AML-193 (cell line): ENCODE measurements at regions not wholly inside any gene's neighbourhood (a gene's known extent, or its start where the extent isn't known, plus 50 kb on each side); places are given as distances from the start of the nearest gene placed in this dataset.

Experiments used
- DNase-seq, 2 experiments: peaks; one replicate each; lab custom pipeline; 2025; lab: John Stamatoyannopoulos, UW

DNA sequence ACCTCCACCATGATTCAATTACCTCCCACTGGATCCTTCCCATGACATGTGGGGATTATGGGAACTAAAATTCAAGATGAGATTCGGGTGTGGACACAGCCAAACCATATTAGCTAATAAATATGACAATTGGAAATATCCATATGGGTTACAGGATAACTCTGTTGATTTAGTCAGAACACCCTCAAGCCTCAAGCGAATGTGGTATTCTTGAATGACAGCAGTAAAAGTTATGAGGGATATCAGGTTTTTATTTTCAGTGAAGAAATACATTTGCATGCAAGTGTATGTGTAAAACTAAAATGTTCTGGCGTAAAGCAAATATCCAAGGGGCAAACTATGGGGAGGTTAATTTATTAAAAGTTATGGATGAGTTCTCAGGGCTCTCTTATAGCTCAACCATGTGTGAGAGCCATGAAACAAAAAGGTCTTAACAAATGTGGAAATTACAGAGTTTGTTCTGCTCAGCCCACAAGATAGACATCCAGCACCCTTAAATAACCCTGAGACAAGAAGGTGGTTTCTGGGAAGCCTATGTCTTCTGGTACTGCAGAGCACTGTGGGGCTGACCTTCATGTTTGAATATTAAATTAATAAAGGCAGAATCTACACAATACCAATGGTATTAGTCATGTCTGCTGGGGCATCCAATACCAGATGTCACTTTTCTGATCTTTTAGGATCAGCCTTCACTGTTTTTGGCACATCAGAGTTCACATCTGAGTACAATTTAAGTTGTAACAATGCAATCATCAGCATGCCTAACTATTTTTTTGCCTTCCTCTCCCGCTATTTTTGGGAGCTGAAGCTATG is 370.5 kb upstream of the RSPO3 start:
- DNase-seq, result no peak

DNA sequence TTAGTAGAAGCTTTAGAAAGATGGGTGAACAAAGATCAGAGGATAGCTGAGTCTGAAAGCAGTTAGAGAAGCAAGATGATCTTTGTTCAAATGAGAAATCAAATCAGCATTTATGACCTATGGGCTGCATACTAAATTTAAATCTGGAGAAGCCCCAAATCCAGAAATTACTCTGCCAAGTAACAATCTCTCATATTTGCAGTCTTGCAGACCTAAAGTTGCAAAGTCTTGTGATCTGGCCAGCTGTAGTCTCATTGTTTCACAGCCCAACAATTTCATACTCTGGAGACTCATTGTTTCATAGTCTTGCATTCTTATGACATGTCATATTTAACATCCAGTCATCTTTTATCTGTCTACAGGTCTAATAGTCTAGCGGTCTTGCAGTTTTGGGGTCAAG is 364.9 kb upstream of the RSPO3 start:
- no peak for DNase-seq

DNA sequence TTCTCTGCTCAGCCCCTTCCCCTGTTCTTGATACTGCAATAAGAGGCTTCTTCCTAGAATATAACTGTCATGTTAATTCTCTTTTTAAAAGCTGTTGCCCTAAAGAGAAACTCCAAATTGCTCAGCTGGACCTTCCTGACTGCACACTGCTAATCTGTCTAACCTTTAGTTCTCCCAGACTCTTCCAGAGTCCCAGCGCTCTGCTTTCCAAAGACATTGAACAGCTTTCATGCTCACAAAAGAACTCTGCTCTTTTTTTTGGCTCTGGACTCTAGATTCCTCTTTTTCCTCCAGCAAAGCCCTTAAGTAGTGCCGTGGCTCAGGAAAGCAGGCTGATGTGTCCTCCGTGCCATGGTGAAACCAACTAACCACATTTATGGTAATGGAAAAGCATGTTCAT is 356.6 kb upstream of the RSPO3 start:
- DNase-seq, result no peak

DNA sequence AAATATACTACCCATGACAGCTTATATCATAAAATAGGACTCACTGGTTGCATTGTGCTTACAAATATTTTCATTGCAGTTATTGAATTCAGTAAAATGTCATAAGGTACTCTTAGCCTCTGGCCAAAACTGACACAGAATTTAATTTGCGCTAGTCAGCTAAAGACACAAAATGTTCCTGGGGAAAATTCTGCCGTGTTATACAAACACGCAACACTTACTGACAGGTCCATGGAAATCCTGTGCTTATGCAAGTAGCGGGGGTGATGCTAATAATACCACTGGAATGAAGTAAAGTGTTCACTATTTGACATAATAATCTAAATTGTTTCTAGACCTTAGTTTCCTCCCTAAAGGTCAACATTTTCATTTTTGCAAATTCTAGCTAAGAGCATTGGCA is 354.4 kb upstream of the RSPO3 start:
- no peak for DNase-seq

DNA sequence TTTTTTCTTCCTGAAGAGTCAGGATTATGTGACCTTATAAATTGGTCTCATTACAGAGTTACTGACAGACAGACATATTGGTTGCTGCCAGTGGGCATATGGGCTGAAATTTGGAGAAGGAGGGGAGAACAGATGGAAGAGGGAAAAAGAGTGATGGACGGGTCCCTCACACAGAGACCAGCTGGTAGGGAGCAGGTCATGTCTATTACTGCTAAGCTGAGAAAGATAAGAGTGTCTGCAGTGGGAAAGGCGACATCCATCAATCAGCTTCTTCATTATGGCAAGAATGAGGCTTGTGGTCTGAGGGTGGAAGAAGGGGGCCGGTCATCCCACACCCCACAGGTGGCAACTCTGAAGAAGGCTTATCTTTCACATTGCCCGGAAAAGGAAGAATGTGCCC is 353.8 kb upstream of the RSPO3 start:
- no peak for DNase-seq

DNA sequence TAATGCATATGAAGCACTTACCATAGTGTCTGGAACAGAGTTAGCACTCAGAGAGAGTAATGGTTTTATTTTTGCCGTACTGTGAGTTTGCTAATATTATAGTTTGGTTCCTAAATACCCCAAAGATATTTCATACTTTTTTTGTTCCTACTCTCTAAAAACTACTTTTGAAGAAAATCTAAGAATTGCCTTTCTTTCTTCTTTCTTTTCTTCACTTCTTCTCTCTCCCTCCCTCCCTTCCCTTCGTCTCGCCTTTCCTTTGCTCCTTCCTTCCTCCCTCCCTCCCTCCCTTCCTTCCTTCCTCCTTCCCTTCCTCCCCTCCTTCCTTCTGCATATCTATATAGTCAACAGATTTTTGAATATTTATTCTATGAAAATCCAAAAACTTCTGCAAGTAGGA is 351.7 kb upstream of the RSPO3 start:
- DNase-seq, result no peak

DNA sequence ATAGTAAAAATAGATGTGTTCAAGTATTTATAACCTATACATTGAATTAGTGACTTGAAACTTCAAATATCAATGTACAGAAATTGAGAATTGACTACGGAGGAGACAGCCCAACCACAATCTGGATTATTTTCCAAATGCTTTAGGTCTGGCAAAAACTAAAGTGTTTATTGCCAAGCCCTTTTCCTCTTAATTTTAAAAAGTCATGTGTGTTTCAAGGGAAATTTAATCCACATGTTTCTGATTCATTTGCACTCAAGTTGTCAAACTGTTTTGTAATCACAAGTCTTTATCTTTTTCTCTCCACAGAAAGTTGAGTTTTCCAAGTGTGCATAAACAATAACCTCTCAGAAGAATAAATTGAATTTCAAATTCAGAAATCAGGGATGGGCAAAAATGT is 350.8 kb upstream of the RSPO3 start:
- DNase-seq, result no peak

DNA sequence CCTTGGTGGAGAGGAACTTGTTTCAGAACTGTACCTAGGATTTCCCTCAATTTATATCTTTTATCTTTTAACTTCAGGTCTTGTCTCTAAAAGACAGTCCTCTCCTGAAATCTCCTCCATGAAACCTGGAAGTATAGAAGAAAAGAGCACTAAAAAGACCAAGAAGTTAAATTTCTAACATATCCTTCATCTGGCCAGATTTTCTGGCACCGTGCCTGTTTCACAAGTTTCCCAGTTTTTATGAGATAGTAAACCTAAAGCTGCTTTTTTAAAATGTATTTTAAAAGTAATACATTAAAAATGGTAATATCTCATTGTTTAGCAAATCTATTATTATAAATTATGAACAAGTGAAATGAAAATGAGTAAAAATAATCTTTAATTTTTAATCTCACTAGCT is 348.3 kb upstream of the RSPO3 start:
- no peak for DNase-seq

DNA sequence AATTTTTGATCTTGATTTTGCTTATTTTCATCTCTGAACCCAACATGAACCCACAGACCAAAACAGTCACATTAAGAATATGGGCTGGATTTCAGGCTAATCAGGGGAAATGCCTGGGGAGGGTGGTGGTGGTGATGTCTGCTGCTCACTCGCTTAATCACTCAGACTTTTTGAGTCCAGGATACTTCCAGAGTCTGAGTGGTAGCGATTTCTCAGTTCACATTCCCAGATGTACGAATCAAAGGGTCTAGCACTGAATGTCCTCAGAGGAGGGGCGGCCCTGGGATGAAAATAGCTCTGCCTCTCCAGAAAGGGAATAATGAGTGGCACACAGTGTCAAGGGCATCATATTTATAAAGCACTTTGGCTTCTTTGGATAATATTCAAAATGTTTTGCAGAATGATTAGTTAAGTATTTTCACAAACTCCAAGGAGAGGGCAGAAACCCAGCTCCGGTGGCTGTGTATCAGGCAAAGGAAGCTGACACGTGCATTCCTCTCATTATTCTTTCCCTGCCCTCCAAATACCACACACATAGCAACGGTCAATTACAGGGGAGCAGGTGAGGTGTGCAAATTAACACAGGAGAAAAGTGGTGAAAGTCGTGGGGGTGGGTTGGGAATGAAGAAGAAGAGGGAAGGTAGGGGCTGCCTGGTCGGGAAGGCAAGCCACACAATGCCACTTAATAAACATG is 345.2 kb upstream of the RSPO3 start:
- no peak for DNase-seq

DNA sequence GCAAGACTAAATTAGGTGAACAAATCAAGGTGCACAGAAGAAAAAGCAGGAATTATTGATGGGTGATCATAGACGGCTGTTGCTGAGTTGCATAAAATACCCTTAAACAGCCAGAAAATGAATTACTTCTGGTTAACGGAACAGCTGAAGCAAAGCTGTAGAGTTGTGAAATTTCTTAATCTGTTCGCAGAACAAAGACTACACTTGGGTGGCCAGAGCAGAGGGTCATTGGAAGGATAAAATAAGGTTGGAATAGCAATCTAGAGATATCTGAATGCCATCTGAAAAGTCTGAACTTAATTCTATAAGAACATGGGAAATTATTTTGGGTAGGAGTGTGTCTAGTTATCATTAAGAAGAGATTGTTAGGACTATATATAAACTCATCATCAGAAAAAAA is 339.1 kb upstream of the RSPO3 start:
- no peak for DNase-seq

DNA sequence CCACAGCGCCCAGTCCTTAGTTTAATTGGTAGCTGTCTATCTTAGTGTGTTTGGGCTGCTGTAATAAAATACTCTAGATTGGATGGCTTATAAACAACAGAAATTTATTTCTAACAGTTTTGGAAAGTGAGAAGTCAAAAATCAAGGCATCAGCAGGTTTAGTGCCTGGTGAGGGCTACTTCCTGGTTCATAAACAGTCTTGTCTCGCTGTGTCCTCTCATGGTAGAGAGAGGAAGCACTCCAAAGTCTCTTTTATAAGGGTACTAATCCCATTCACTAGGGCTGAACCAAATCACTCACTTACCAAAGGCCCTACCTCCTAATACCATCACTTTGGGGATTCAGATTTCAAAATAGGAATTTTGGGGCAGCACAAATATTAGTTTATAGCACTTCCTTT is 336.9 kb upstream of the RSPO3 start:
- DNase-seq, result no peak

DNA sequence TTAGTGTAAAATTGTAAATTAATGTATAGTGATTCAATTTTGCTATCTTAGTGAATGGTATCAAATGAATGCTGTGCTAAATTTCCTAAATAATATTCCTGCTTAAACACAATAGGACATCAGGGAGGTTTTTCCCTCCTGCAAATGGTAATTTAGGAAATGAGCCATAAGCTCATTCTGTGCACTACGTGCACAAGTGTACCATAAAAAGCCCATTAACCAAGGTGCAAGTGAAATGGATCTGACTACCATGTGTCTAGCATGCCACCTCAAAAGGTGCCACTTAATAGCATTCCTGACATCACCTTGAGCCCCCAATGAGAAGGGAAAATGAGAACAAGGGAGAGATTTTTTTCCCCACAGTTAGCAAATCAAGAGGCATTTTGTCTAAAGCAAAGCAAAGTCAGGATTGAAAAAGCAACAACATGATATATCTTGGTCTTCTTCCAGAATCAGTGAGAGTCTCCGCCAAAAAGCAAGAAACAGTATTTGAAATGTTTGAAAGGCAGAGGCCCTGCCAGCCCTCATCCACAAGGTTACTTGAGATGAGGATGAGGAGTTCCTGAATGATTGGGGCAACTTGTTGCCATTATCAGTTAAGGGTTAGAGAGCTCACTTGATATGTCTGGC is 334.2 kb upstream of the RSPO3 start:
- DNase-seq, result no peak

DNA sequence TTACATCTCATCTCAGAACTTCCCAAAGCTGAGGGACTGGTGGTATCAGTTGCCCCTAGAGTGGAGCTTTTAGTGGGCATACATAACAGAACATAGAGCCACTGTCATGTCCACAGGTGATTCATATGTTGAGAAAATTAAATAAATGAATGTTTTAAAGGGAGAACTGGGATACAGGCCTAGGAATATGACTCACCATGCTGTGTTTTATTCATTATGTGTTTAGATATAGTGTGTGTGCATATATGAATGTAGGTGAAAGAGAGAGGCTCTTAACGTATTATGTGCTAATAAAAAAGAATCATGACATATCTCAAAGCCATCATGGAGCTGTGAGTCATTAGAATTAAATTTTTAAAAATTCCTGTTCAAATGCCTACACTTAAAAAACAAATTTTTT is 332.2 kb upstream of the RSPO3 start:
- no peak for DNase-seq

DNA sequence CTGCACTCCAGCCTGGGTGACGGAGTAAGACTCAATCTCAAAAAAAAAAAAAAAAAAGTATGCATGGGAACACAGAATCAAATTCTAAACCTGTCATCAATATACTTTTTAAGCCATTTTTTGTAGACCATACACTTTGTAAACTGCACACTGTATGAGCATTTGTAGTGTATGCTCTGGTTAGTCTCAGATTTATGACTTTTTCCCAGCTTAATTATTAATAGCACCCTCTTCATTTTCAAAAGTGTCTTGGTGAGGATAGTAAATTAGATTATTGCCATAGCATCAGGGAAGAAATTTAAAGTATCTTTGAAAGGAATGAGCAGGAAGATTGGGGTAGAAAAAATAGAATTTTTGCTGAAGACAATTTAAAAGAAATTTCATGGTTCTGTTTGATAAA is 330.8 kb upstream of the RSPO3 start:
- DNase-seq, result no peak

DNA sequence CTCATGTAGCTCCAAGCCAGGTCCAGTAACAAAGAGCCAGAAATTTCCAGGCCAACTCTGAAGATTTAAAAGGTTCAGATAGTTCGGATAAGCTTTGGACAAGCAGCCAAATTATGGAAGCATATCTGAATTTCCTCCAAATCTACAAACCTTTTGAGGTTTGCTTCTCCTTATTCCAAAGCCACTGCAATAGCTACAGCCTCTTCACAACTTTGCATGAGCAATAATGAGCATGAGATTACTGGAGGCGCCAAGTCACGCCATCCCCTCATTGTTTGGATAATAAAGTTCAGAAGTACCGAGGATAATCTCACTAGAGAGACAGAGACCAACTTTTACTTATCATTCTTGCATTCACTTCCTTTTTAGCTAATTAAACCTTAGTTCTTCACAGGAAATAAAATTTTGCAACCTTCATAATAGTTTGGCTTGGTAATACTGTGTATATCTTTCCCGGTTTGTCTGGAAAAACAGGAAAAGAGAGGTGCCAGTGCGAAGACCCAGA is 329.6 kb upstream of the RSPO3 start:
- DNase-seq, result no peak

DNA sequence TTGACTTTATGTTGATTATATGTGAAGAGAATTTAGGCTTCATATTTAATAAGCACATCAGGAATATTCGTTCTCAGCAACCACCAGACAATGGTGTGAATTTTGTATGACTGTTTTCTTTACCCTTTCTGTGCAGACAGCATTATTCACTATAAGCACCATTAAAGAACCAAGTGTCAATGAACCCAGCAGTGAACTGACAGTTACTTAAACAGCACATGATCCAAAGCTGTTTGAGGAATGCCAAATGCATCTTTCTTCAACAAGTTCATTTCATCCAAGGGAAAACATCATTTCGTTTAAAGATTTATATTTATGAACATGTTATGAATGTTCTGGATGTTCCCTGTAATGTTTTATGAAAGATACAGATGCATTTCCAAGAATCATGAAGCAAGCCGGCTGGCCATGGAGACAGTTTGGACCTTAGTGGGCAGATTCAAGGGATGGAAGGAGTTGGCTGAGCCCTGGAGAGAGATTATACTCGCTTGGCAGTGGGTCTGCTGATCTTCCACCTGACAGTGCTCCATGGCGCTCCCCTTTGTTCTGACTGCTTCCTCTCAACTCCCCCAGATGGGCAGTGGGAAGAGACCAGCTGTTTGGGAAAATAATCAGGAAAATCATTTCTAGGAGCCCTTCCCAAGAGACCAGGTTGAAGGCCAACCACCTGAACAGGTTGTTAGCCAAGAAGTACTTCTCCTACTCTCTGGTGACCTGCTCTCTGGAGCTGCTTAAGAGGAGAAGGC is 326.0 kb upstream of the RSPO3 start:
- no peak for DNase-seq

DNA sequence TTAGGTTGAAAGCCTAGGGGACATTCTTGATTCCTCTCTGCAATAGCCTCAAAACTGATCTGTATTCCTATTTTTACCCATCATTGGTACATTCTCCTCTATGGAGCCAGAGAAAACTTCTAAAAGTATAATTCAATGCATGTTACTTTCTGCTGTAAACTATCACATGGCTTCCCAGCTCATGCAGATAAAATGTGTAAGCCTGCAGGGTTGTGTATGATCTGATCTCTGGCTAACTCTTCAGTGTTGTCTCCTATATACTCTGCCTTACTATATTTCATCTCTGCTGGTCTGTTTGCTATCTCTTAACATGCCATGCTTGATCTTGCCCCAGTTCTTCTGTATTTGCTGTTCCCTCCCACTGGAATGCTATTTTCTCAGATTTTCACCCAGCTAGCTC is 323.3 kb upstream of the RSPO3 start:
- no peak for DNase-seq

DNA sequence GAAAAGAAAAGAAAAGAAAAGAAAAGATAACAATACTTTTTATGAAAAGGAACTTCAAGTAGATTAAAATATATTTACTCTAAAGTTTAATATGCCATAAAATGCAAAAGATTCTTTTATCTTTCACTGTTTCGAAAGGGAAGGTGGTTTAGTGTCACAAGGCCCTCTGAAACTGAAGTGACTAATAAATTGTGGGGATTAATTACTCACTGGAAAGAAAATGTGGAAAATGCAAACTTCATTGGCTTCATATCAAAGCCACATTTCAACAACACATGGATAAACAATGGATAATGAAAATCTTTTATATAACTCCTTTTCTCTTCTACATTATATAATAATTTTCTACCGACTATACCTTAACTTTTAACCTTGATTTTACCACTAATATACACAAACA is 320.5 kb upstream of the RSPO3 start:
- DNase-seq, result no peak

DNA sequence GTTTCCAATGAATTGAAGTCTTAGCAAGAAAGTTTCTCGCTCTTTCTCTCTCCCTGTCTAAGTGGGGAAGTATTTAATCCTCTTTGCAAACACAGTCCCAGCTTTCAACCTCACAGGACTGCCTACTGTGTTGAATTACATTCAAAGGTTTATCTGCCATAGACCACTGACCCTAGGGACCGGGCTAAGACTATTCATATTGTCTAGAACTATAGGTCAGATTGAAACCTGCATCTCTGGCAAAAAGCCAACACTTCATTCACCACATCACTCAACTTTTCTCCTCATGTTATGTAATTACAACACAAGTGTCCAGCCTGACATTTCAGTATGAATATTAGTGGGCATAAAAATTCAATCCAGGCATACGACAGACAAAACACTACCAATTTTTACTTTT is 314.7 kb upstream of the RSPO3 start:
- no peak for DNase-seq

DNA sequence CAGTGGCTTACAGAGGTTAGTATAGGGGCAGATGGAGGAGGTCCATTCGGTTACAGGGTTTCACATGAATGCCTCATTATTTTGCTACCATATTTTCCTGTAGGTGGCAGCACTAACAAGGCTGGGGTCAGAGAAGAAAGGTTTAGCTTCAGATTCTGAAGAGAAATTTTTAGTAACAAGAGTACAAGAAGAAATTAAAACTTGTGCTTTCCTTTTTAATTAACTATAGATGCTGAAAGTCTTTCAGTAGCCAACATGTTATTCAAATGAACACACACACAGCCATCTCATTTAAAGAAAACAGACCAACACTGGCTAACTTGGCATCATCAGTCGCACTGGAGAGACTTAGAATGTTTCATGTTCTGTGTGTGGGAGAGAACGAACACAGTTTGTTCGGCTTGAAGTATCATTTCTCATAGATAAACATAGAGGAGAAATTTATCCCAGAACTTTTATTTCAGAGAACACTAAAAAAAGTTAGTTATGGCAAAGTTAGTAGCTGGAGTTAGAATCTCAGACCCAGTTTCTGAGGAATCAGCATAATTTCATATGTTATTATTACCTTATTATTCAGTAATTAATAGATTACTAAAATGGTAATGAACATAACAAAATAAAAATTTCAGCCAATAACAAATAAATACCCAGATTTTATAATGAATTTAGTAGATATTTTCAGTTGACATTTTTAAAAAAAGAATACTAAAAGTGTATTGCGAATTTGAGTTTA is 314.0 kb upstream of the RSPO3 start:
- peak; percentile 51 to 71 for DNase-seq

DNA sequence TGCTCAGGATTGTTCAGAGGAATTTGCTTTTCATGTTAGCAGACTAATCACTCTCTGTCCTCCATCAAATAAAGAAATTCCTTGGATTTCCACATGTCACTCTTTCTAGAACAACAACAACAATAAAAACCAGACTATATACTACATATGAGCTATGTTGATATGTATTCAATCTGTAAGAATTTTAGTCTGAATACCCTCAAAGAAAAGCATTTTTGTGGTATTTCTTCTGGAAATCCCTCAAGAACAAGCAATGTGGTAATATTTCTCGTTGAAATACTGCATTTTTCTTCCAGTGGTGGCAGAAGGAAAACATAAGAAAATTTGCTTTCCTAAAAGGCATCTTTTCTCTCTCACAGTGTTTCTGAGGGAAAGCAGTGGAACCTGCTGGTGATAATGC is 312.6 kb upstream of the RSPO3 start:
- DNase-seq, result no peak

DNA sequence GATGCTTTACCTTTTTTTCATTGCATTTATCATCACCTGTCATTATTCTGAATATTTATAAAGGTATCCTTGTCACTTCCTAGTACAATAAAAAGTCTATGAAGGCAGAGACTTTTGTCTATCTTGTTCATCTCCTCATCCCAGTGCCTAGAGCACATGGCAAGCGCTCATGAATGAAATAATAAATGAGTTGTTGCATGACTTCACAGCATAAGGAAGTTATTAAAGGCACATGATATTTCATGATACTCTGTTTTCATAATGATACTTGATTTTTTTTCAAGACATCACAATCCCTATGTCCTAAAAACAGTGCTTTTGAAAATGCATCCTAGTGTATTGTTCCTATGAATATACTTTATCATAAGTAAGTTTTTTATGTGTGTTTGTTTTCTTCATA is 310.6 kb upstream of the RSPO3 start:
- no peak for DNase-seq
